GM19043 (cell line): ENCODE measurements at regions not wholly inside any gene's neighbourhood (a gene's known extent, or its start where the extent isn't known, plus 50 kb on each side); places are given as distances from the start of the nearest gene placed in this dataset.

ENCODE experiments used
- ATAC-seq: cut with Tn5 transposase; IDR thresholded peaks from one replicate; pipeline ENCODE4 v1.9.1; 2021; ENCODE audit warnings: low read depth; ENCODE audit not compliant: unreplicated experiment

DNA sequence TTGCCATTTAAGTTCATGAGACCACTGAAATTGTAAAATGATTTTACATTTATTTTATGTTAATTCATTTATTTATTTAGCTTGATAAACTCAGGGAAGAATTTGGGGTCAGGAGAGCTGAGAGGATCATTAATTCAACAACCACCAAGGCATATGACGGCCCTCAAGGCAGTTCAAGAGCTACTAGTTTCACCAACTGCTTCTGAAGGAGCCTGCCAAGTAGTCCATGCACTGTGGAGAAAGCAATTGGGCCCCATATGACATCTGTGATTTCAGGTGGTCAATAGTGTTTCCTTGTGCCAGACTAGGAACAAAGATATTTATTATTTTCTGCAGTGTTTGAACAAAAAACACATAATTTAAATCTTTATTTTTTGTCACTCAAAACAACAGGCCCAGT lies 236.4 kb downstream of the CASP12 start:
- no peak for ATAC-seq

DNA sequence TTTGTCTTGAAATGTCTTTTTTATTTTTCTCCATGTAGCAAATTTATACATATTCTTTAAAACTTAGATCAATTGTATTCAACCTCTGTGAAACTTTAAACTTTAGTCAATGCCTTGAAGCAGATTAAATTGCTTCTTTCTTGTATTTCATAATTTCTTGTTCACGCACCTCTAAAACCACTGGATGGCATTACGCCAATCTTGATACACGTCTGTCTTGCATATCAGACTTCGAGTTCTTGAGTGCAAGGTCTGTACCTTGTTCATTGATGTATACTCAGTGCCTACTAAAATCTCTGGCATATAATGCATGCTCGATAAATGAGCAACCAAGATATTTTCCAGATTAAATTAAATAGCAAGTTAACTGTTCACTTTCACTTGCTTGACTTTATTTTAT lies 236.8 kb downstream of the CASP12 start:
- no peak for ATAC-seq

DNA sequence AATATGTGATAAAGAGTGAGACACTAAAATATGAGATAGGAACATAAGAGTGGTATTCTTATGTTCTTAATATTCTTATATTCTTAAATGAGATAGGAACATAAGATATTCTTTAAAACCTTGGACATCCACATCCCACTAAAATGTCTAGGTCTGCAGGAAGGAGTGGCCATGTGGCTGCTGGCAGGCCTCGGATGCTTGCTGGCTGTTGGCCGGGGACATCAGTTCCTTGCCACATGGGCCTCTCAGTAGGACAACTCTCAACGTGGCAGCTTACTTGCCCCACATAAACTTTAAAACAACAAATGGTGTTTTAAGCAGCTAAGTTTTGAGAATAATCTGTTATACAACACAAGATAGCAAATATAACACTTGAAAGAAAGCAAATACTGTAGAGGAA lies 240.1 kb downstream of the CASP12 start:
- no peak for ATAC-seq

DNA sequence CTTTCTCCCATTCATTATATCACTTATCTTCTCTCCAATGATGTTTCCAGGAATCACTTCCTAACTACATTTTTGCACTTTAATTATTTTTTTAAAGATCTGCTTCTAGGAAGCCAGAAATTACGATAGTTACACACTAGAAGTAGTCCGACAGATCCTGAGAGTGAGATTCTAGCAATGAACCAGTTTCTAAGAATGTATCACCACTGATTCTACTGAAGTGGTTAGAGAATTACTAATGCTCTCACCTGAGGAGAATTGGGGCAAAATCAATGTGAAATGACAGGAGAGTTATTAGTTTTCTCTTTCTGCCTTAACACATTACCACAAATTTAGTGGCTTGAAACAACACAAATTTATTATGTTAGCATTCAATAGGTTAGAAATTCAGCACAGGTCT lies 241.2 kb downstream of the CASP12 start:
- no peak for ATAC-seq

DNA sequence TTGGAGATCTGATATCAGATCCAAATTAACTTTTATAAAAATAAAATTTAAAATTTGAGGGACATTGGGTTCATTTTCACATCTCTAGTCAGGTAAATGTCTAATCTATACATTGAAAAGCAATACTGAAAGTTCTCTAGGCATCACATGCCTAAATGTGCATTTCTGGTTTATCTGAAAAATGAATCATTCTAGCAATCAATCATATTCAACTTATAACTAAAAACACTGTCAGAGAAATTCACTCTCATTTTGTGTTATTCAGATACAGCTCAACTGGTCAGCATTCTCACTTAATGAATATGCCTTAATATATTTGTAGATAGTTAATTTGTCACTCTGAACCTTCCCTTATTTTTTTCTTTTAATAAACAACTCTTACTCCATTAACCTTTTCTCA lies 243.2 kb downstream of the CASP12 start:
- ATAC-seq = no peak

DNA sequence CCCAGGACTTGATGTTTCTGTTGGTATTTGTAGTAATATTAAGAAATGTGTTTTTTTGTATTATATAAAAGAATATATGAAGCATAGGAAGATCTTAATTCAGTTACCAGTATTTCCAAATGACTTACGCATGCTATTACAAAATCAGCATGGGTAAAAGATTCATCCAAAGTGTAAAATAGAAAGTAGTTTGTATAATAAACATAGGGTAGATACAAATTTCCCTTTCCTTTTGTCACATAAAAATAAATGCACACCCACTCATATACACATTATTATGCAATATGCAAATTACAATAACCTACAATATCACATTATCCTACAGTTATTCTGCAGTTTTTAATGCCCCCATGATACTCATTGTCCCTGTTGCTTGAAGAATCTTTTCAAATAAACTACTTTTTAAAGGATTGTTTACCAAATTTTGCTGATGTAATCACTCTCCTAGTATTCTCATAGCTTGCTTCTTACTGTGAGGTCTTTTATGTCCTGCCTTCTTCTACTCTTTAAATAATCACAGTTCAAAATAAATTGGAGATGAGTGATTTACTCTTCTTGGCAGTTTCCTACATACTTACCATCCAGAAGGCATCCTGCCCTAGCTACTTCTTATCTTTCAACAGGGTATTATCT lies 244.0 kb downstream of the CASP12 start:
- no peak for ATAC-seq

DNA sequence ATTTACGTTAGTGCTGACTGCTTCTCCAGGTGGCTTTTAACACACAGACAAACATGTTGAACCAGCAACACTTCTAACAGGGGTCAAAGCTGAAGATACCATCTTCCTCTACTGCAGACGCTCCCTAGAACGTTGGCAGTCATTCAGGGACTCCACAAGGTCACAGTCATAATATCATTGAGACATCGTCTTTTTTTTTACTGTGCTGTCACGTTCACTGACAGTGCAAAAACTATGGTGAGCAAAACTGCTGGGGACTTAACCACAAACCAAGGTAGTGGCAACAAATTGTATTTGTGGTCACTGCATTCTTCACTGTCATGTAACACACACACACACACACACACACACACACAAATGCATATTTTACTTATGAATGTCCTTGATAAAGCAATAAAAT lies 244.9 kb downstream of the CASP12 start:
- ATAC-seq = no peak

DNA sequence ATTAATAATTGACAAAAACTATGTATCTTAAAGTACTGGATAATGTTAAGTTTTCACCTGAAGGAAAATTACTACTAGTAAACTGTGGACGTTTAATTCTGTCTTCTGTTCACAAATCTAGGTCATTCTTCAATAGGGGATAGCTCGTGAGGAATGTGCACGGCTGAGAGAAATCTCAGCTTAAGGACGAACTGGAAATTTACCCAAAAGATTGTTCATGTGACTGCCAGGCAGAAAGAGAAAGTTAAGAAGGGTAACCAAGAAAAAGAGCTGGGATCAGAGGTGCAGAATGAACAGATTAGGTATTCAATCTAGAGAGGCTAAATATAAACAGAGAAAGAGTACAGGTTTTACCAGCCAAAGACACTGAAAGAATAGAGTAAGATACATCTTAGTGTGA lies 245.3 kb downstream of the CASP12 start:
- no peak for ATAC-seq

DNA sequence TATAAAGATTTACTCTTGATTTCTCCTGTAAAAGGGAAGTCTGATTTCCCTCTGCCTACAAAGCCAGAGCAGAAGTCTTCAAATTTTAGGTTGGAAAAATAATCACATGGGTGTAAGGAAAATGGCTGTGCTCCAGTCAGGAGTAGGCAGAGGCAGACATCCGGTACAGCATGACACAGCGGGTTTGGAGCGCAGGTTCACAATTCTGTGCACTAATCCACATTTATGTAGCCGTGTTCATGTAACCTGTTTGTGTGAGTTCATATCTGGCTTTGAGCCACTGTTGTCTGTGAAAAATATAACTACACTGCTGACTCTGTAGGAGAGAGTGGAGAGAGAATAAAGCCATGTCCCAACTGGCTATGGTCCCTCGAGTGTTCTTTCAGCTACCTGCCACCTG lies 248.0 kb downstream of the CASP12 start:
- ATAC-seq = no peak

DNA sequence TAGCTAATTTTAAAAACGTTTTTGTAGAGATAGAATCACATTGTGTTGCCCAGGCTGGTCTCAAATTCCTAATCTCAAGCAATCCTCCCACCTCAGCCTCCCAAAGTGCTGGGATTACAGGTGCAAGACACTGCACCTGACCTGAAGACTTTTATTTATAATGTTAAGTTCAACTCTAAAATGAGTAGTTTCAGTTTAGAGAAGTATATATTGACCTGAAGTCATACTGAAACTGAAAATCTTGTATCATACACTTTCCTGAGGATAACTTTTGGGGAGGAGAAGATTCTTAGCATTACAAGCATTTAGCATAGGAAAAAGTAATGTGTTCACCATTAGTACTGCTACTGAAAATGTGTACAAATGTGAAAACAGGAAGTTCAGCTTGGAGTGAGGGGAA lies 249.3 kb downstream of the CASP12 start:
- no peak for ATAC-seq

DNA sequence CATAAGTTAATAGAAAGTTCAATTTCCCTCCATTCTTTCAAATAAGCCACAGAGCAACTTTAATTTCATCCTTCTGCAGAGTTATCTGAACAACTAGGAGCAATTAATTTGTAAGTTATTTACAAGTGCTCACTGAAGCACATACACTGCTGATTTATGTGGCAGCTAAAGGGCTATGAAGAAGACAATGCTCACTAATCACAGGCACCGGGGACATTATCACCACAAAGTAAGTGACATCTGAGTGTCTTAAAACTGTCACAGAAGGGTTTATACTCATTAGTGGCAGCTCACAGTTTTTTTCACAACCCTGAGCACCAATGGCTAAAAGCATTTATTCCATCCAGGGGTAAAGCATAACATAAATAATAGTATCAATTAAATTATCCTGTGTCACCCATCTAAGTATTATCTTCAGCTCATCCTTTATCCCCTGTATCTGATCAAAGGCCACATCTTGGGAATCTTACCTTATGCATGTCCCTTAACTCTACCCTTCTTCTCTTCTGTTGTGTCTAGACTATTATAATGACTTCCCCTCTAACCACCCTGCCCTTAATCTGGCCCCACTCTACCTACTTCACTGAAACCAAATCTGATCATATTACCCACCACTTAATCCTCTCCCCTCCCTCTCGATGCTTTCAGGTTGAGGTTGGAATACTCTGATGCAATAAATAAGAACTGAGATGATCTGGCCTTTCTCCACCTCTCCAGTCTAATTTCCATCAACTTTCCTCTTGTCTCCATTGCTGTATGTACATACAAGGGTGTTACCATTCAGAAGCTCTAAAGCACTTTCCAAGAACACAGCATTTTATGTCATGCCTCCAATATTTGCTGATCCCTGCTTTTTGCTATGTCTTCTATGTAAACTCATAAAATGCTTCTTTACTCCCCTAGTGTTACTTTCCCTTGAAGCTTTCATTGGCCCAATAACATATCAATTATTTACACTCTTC lies 252.7 kb downstream of the CASP12 start:
- no peak for ATAC-seq

DNA sequence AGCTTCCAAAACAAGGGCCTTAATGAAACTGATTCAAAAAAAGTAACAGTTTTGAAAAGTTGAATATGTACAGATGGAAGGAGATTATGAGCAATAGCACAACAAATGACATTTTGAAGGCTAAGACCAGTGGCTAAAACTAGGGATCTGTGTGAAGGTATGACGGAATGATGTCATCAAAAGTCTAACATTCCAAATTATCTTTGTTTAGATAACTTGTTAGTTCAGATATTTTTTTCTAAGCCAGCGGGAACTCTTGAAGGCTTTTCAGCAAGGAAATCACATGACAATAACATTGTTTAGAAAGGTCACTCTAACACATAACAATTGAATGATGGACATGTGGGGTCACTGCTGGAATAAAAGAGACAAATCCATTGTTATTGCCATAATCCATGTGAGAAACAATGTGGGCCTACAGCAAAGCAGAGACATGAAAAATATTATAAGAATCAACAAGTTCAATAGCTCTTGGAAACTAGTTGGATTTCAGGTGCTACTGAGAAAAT lies 260.5 kb downstream of the CASP12 start:
- ATAC-seq = no peak

DNA sequence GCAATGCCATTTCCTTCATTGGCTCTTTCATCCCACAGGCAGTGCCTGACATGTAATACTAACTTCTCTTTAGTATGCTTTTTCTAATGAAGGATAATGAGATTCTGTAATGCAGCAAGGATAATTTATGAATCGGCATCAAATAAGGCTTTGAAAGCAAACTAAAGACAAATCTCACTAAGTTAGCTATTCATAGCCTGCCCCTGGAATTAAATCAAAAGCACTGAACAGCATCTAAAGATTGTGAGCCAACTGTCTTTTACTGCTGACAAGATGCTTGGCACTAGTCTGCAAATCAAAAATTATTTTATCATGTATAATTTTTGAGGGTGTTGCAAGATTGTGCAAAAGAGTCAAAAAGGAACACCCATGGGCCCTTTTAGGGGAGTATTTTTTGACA lies 265.0 kb downstream of the CASP12 start:
- no peak for ATAC-seq

DNA sequence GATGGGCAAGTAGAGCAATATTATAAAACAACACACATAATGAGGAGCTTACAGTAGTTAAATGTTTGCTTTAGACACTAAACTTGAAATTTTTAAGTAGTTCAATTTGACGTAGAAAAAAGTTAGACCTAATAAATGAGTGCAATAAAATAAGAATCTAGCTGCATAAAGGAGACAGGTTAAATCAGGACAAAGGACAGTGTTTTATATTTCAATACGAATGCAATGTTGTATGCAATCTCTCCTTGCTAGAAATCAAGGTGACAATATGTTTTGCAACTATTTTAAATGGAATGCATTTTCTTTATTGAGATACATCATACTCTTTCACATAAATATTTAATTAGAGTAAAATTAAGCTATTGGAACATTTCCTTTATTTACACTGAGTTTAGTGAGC lies 267.9 kb downstream of the CASP12 start:
- ATAC-seq = no peak

DNA sequence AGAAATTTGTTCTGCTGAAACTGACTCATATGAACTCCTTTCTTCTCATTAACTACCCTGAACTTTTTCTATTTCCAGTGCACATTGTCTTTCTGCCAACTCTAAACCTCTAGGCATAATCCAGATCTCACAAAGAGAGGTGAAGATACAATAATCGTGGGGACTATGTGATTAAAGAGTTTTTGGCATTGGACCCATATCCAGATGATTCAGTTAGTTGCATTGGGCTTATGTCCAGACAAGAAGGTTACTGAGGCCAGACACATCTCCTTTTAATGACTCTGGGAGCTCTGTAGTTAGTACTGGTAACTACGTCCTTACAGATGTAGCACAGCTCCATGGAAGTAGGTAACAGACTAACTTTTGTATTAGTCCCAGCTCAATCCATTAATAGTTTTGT lies 273.0 kb downstream of the CASP12 start:
- ATAC-seq = no peak

DNA sequence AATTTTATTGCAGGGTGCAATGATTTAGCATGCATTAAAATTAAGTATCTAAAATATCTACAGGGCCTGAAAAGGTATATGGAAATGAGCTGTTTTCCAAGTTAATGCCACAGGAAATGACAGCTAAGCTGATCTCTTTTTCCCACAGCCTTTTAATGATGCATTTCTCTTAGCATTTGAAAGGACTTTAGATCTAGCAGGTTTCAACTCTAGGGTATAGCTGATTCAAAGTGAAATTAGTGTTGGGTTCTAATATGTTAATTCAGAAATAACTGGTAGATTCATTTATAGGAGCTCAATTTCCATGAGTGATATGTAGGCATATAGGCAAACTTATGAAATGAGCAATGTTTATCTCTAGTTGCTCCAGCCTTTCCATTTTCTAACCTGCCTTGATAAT lies 274.2 kb downstream of the CASP12 start:
- ATAC-seq = no peak

DNA sequence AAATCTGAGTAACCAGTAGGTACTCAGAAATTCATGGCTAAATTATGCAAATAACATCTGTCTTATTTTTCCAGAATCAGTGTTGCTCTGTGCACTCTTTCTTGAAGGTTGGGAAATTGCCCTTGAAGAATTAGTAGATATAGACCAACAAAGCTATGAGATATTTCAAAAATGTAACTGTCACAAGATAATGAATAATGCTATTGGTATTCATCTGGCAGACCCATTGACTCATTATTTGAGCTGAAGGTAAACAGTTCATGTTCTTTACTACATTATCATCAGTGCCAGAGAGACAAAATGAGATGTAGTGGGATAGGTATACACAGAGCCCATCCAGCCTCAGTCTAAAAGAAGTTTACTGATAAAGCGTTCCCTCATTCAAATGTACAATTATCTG lies 274.7 kb downstream of the CASP12 start:
- ATAC-seq = no peak

DNA sequence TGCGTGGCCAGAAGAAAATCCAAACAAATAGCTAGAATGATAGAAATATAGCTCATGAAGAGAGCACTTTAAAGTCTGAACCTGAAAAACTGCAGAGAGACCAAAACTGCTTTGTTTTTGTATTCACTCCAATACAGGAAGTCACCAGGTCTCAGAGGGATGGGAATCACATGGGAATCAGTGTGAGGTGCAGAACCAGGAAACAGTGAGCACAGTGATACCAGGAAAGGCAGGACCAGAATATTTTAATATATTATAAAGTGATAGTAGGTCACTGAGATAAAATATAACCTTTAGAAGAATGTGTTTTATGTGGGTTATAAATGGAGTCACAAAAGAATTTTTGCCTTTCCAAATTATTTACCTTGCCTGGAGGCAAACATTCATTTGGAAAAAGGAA lies 277.3 kb downstream of the CASP12 start:
- no peak for ATAC-seq

DNA sequence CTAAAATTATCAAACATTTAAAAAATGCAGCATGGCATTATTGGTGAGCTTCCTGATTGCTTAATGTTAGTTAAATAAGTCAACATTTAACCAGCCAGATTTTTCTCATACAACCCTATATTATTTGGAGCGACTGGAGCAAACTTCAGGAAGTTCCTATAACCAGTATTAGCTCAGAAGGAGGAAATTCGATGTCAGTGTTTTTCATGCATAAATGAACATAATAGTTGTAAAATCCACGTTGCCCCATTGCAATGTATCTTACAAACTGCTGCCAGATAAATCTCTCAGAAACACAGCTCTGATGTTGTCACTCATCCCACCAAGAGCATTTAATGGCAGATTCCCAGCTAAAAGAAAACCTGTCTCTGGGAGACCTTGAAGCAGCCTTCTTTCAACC lies 278.5 kb downstream of the CASP12 start:
- ATAC-seq = no peak

DNA sequence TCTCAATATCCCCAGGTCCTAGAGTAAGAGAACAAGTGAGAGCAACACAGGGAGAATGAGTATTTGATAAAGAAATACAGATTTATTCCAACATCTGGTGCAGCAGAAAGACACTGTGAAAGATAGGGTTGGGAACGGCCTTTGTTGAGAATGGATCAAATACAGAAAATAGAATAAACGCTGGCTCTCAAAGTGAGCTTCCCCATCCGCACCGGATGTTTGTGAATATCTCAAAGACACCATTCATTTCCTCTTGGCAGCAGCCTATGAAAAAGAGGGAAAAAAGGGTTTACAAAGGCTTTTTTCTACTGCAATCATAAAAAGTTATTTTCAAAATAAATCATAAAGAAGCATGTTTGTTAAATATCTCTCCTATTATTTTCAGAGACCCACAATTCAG lies 279.3 kb downstream of the CASP12 start:
- no peak for ATAC-seq

DNA sequence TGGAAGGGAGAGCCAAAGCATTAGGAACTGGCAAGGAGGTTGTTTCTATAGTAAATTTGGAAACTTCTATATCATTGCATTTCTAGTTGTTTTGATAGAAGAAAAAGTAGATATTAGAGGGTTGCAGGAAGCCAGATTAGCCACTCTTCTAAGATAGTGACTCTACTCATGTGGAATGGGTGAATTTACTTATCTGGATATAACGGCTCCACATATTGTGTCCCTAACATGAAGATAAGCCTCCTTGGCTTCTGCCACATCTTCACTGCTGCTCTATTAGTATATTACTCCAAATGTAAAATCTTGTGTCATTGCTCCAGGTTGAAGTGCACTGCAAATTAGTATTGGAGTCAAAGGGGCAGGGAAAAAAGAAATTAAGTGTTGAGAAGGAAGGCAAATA lies 283.3 kb downstream of the CASP12 start:
- ATAC-seq = no peak

DNA sequence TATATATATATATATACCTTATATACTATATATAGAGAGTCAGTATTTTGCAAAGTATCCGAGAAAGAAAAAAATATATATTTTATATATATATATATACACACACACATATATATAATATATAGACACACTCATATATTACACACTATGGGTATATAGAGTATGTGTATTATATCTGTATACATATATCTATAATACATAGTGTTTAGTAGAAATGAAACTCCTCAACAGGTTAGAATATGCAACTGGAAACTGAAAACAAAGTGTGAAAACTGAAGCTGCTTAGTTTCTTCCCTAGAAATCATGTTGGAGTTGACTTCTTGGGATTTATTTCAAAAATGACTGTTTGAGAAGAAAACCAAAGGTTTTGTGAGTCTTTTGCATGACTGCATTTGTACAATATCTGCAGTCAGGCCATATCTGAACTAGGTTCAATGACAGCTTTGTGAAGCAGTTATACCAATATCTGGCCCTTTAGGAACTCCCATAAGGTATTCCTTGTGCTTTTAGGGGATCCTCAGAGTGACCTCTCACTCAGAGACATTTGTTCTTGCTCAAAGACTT lies 284.1 kb downstream of the CASP12 start:
- no peak for ATAC-seq
